ENCODE measurements at regions not wholly inside any gene's neighbourhood (a gene's known extent, or its start where the extent isn't known, plus 50 kb on each side); places are given as distances from the start of the nearest gene placed in this dataset.

DNA sequence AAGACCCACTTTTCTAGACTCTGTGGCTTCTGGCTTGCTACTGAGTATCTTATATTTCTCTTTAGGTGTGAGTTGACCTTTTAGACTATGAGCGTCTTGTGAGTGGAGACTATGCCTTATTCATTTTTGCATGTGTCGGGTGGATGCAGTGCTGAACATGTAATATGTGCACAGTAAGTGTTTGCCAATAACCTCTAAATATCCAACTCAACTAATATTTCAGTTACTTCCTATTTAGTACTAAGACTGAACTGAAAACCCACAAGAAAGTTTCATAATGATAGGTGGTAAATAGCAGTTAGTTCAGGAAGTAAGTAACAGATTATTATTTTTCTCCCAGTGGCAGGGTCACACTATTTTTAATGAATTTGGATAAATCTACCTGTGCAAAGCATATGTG is 269.3 kb downstream of the KCNRG start:
- TF ChIP-seq, protein P1, sequence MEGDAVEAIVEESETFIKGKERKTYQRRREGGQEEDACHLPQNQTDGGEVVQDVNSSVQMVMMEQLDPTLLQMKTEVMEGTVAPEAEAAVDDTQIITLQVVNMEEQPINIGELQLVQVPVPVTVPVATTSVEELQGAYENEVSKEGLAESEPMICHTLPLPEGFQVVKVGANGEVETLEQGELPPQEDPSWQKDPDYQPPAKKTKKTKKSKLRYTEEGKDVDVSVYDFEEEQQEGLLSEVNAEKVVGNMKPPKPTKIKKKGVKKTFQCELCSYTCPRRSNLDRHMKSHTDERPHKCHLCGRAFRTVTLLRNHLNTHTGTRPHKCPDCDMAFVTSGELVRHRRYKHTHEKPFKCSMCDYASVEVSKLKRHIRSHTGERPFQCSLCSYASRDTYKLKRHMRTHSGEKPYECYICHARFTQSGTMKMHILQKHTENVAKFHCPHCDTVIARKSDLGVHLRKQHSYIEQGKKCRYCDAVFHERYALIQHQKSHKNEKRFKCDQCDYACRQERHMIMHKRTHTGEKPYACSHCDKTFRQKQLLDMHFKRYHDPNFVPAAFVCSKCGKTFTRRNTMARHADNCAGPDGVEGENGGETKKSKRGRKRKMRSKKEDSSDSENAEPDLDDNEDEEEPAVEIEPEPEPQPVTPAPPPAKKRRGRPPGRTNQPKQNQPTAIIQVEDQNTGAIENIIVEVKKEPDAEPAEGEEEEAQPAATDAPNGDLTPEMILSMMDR (IDR thresholded peaks at IDR 0.05) = no peak
- no peak for TF ChIP-seq POLR2A (IDR thresholded peaks at IDR 0.05)
